ENCODE measurements at regions not wholly inside any gene's neighbourhood (a gene's known extent, or its start where the extent isn't known, plus 50 kb on each side); places are given as distances from the start of the nearest gene placed in this dataset.

GRCh38 chr12:127355061-127355841 is 911.7 kb upstream of the TMEM132C start:
- no peak for DNase-seq (ENCODE audit: low read depth in 1 of 2, low spot score in 1 of 2)

GRCh38 chr12:127358888-127359287 is 908.1 kb upstream of the TMEM132C start:
- DNase-seq (ENCODE audit: low read depth in 1 of 2, low spot score in 1 of 2), result no peak

- DNase-seq (ENCODE audit: low read depth in 1 of 2, low spot score in 1 of 2), result no peak
Measured at GRCh38 chr12:127360580-127360979, 906.4 kb upstream of the TMEM132C start.

GRCh38 chr12:127362121-127362520 is 904.8 kb upstream of the TMEM132C start:
- no peak for DNase-seq (ENCODE audit: low read depth in 1 of 2, low spot score in 1 of 2)

GRCh38 chr12:127363392-127363791 is 903.6 kb upstream of the TMEM132C start:
- no peak for DNase-seq (ENCODE audit: low read depth in 1 of 2, low spot score in 1 of 2)

GRCh38 chr12:127373559-127373958 is 893.4 kb upstream of the TMEM132C start:
- DNase-seq (ENCODE audit: low read depth in 1 of 2, low spot score in 1 of 2), result no peak

- DNase-seq (ENCODE audit: low read depth in 1 of 2, low spot score in 1 of 2), result no peak
Measured at GRCh38 chr12:127374447-127374846, 892.5 kb upstream of the TMEM132C start.

GRCh38 chr12:127381043-127381668 is 885.8 kb upstream of the TMEM132C start:
- DNase-seq (ENCODE audit: low read depth in 1 of 2, low spot score in 1 of 2), result peak; percentile 1 to 2

GRCh38 chr12:127381681-127382080 is 885.3 kb upstream of the TMEM132C start:
- no peak for DNase-seq (ENCODE audit: low read depth in 1 of 2, low spot score in 1 of 2)

GRCh38 chr12:127383281-127383680 is 883.7 kb upstream of the TMEM132C start:
- DNase-seq (ENCODE audit: low read depth in 1 of 2, low spot score in 1 of 2), result no peak

GRCh38 chr12:127386723-127387122 is 880.2 kb upstream of the TMEM132C start:
- no peak for DNase-seq (ENCODE audit: low read depth in 1 of 2, low spot score in 1 of 2)

- no peak for DNase-seq (ENCODE audit: low read depth in 1 of 2, low spot score in 1 of 2)
Measured at GRCh38 chr12:127388985-127389384, 878.0 kb upstream of the TMEM132C start.

GRCh38 chr12:127389923-127390322 is 877.0 kb upstream of the TMEM132C start:
- no peak for DNase-seq (ENCODE audit: low read depth in 1 of 2, low spot score in 1 of 2)

GRCh38 chr12:127393465-127393864 is 873.5 kb upstream of the TMEM132C start:
- no peak for DNase-seq (ENCODE audit: low read depth in 1 of 2, low spot score in 1 of 2)

GRCh38 chr12:127393896-127394295 is 873.1 kb upstream of the TMEM132C start:
- DNase-seq (ENCODE audit: low read depth in 1 of 2, low spot score in 1 of 2), result no peak

- DNase-seq (ENCODE audit: low read depth in 1 of 2, low spot score in 1 of 2), result no peak
Measured at GRCh38 chr12:127396734-127397133, 870.2 kb upstream of the TMEM132C start.

- no peak for DNase-seq (ENCODE audit: low read depth in 1 of 2, low spot score in 1 of 2)
Measured at GRCh38 chr12:127398016-127398710, 868.8 kb upstream of the TMEM132C start.

- no peak for DNase-seq (ENCODE audit: low read depth in 1 of 2, low spot score in 1 of 2)
Measured at GRCh38 chr12:127399451-127399850, 867.5 kb upstream of the TMEM132C start.

GRCh38 chr12:127400221-127400620 is 866.7 kb upstream of the TMEM132C start:
- no peak for DNase-seq (ENCODE audit: low read depth in 1 of 2, low spot score in 1 of 2)

- DNase-seq (ENCODE audit: low read depth in 1 of 2, low spot score in 1 of 2), result no peak
Measured at GRCh38 chr12:127401005-127401404, 866.0 kb upstream of the TMEM132C start.

- no peak for DNase-seq (ENCODE audit: low read depth in 1 of 2, low spot score in 1 of 2)
Measured at GRCh38 chr12:127401536-127401935, 865.4 kb upstream of the TMEM132C start.
